SK-N-SH treated with all-trans-retinoic acid at 6 μM for 48 hours (cell line): ENCODE measurements at regions not wholly inside any gene's neighbourhood (a gene's known extent, or its start where the extent isn't known, plus 50 kb on each side); places are given as distances from the start of the nearest gene placed in this dataset.

ENCODE experiments used
- ATAC-seq: fragments of 200-7000 bp; cut with Tn5 transposase; 3 replicates; pipeline ENCODE4 v1.9.1; 2020; ENCODE audit warnings: mild to moderate bottlenecking, moderate library complexity
- ARNTL ChIP-seq: fragments of 450-650 bp; formaldehyde crosslinking; IDR thresholded peaks from 2 replicates; pipeline ENCODE4 v1.5.0; 2020; ENCODE audit warnings: low read depth, mild to moderate bottlenecking, moderate library complexity, borderline replicate concordance
- CREB5 ChIP-seq: fragments of 250-450 bp; sonication (Bioruptor Pico); IDR thresholded peaks from 2 replicates; pipeline ENCODE4 v1.5.1; 2020; ENCODE audit warnings: low read depth, mild to moderate bottlenecking, moderate library complexity
- CSDC2 ChIP-seq: fragments of 250-450 bp; sonication (Bioruptor Pico); IDR thresholded peaks from 2 replicates; pipeline ENCODE4 v1.5.0; 2020; ENCODE audit warnings: mild to moderate bottlenecking, moderate library complexity
- CSRNP3 ChIP-seq: fragments of 250-450 bp; sonication (Bioruptor Pico); IDR thresholded peaks from 2 replicates; pipeline ENCODE4 v1.5.1; 2021; ENCODE audit warnings: mild to moderate bottlenecking, moderate library complexity
- GLIS3 ChIP-seq: fragments of 250-450 bp; sonication (Bioruptor Pico); IDR thresholded peaks from 2 replicates; pipeline ENCODE4 v1.5.0; 2020; ENCODE audit warnings: mild to moderate bottlenecking, moderate library complexity
- ISL1 ChIP-seq: fragments of 250-450 bp; sonication (Bioruptor Pico); IDR thresholded peaks from 2 replicates; pipeline ENCODE4 v2.1.2; 2022; ENCODE audit warnings: mild to moderate bottlenecking, moderate library complexity
- OSR1 ChIP-seq: fragments of 250-450 bp; sonication (Bioruptor Pico); IDR thresholded peaks from 2 replicates; pipeline ENCODE4 v1.8.0; 2022; ENCODE audit warnings: moderate library complexity, mild to moderate bottlenecking, inconsistent platforms
- PATZ1 ChIP-seq: fragments of 250-450 bp; sonication (Bioruptor Pico); IDR thresholded peaks from 2 replicates; pipeline ENCODE4 v1.8.0; 2020; ENCODE audit warnings: mild to moderate bottlenecking, moderate library complexity, borderline replicate concordance
- POU6F1 ChIP-seq: fragments of 250-450 bp; sonication (Bioruptor Pico); IDR thresholded peaks from 2 replicates; pipeline ENCODE4 v1.8.0; 2021; ENCODE audit warnings: low read depth, mild to moderate bottlenecking, moderate library complexity, borderline replicate concordance
- RARB ChIP-seq: fragments of 250-450 bp; sonication (Bioruptor Pico); IDR thresholded peaks from 2 replicates; pipeline ENCODE4 v1.8.0; 2021; ENCODE audit warnings: mild to moderate bottlenecking, moderate library complexity
- SNAI2 ChIP-seq: fragments of 250-450 bp; sonication (Bioruptor Pico); IDR thresholded peaks from 2 replicates; pipeline ENCODE4 v1.5.0; 2020; ENCODE audit warnings: mild to moderate bottlenecking, moderate library complexity
- TCF4 ChIP-seq: fragments of 250-450 bp; sonication (Bioruptor Pico); IDR thresholded peaks from 2 replicates; pipeline ENCODE4 v1.8.0; 2021; ENCODE audit warnings: mild to moderate bottlenecking, moderate library complexity, borderline replicate concordance
- TOX ChIP-seq: fragments of 250-450 bp; sonication (Bioruptor Pico); IDR thresholded peaks from 2 replicates; pipeline ENCODE4 v1.8.0; 2021; ENCODE audit warnings: mild to moderate bottlenecking, moderate library complexity, borderline replicate concordance
- TSHZ2 ChIP-seq: fragments of 250-450 bp; sonication (Bioruptor Pico); IDR thresholded peaks from 2 replicates; pipeline ENCODE4 v1.5.0; 2020; ENCODE audit warnings: mild to moderate bottlenecking, moderate library complexity
- ZC3H10 ChIP-seq: fragments of 250-450 bp; sonication (Bioruptor Pico); IDR thresholded peaks from 2 replicates; pipeline ENCODE4 v1.5.1; 2021; ENCODE audit warnings: mild to moderate bottlenecking, moderate library complexity
- ZFP3 ChIP-seq: fragments of 250-450 bp; sonication (Bioruptor Pico); IDR thresholded peaks from 2 replicates; pipeline ENCODE4 v1.5.0; 2020; ENCODE audit warnings: mild to moderate bottlenecking, moderate library complexity
- ZFP30 ChIP-seq: fragments of 450-650 bp; formaldehyde crosslinking; IDR thresholded peaks from 2 replicates; pipeline ENCODE4 v1.5.0; 2022; ENCODE audit warnings: mild to moderate bottlenecking, moderate library complexity
- ZNF565 ChIP-seq: fragments of 450-650 bp; formaldehyde crosslinking; conservative IDR thresholded peaks from 2 replicates; pipeline ENCODE4 v1.5.0; 2020; ENCODE audit warnings: low read depth, mild to moderate bottlenecking, moderate library complexity
- ZNF70 ChIP-seq: fragments of 450-650 bp; formaldehyde crosslinking; IDR thresholded peaks from 2 replicates; pipeline ENCODE4 v1.5.0; 2020; ENCODE audit warnings: mild to moderate bottlenecking, moderate library complexity
- ZNF8 ChIP-seq: fragments of 450-650 bp; formaldehyde crosslinking; IDR thresholded peaks from 2 replicates; pipeline ENCODE4 v1.5.0; 2020; ENCODE audit warnings: mild to moderate bottlenecking, moderate library complexity

- no peak for ATAC-seq
- TF ChIP-seq TCF4 (CRISPR knock-in tag) (no peak), CREB5 (no peak), ISL1 (CRISPR knock-in tag) (no peak), ZFP30 (CRISPR knock-in tag) (no peak), RARB (CRISPR knock-in tag) (no peak), PATZ1 (CRISPR knock-in tag) (no peak), ZNF8 (CRISPR knock-in tag) (no peak), TOX (CRISPR knock-in tag) (no peak), ZNF70 (CRISPR knock-in tag) (no peak), OSR1 (CRISPR knock-in tag) (no peak), GLIS3 (CRISPR knock-in tag) (no peak), ZFP3 (CRISPR knock-in tag) (no peak), ZNF565 (no peak), SNAI2 (no peak), POU6F1 (CRISPR knock-in tag) (no peak), CSRNP3 (CRISPR knock-in tag) (no peak)
Observed at GRCh38 chr4:171448919-171449481, 364.2 kb upstream of the GALNTL6 start.

- no peak for ATAC-seq
- TF ChIP-seq ZC3H10 (CRISPR knock-in tag) (no peak), ZNF8 (CRISPR knock-in tag) (no peak), GLIS3 (CRISPR knock-in tag) (no peak), TSHZ2 (CRISPR knock-in tag) (no peak), ARNTL (CRISPR knock-in tag) (no peak), ZNF70 (CRISPR knock-in tag) (no peak), ZFP30 (CRISPR knock-in tag) (no peak), CSDC2 (CRISPR knock-in tag) (no peak)
Observed at GRCh38 chr4:171448358-171448757, 364.8 kb upstream of the GALNTL6 start.

GRCh38 chr4:171441300-171441941 is 371.8 kb upstream of the GALNTL6 start:
- no peak for ATAC-seq
- no peak for TF ChIP-seq CREB5
- no peak for TF ChIP-seq RARB (CRISPR knock-in tag)
- TF ChIP-seq, all 23 proteins: peak for 0
